HEK293 (cell line): ENCODE measurements at regions not wholly inside any gene's neighbourhood (a gene's known extent, or its start where the extent isn't known, plus 50 kb on each side); places are given as distances from the start of the nearest gene placed in this dataset.

ENCODE experiments used
- CTCF ChIP-seq: fragments of 450-650 bp; formaldehyde crosslinking; IDR thresholded peaks from 2 replicates; pipeline ENCODE4 v1.5.1; 2016; ENCODE audit warnings: missing biosample characterization, missing genetic modification characterization
- GLI4 ChIP-seq: fragments of 450-650 bp; formaldehyde crosslinking; IDR thresholded peaks from 2 replicates; pipeline ENCODE4 v1.5.1; 2016; ENCODE audit warnings: missing biosample characterization, missing genetic modification characterization
- PRDM10 ChIP-seq: fragments of 450-650 bp; formaldehyde crosslinking; IDR thresholded peaks from 2 replicates; pipeline ENCODE4 v1.5.1; 2016; ENCODE audit warnings: missing biosample characterization, missing genetic modification characterization
- SALL2 ChIP-seq: fragments of 450-650 bp; formaldehyde crosslinking; IDR thresholded peaks from 2 replicates; pipeline ENCODE4 v1.5.0; 2017; ENCODE audit warnings: missing biosample characterization, mild to moderate bottlenecking, missing genetic modification characterization, borderline replicate concordance
- ZNF274 ChIP-seq, 2 experiments: fragments of 200-500 bp in 1 of 2; fragments of 450-650 bp in 1 of 2; sonication (Bioruptor generic) in 1 of 2; formaldehyde crosslinking in 1 of 2; IDR thresholded peaks; 2 replicates each; pipeline versions ENCODE4 v1.5.1 to v1.6.1; 2014 to 2016; ENCODE audit warnings: borderline replicate concordance in 1 of 2, inconsistent platforms in 1 of 2, low read length in 1 of 2, missing biosample characterization in 1 of 2, missing genetic modification characterization in 1 of 2
- ZNF558 ChIP-seq: fragments of 450-650 bp; formaldehyde crosslinking; IDR thresholded peaks from 2 replicates; pipeline ENCODE4 v1.5.1; 2016; ENCODE audit warnings: missing biosample characterization, missing genetic modification characterization
- ZNF76 ChIP-seq: fragments of 450-650 bp; formaldehyde crosslinking; IDR thresholded peaks from 2 replicates; pipeline ENCODE4; 2016; ENCODE audit warnings: low read depth, missing biosample characterization, missing genetic modification characterization, borderline replicate concordance

- TF ChIP-seq ZNF274 (IDR thresholded peaks at IDR 0.05; ENCODE audit: low read length) (no peak), ZNF274 (tag by site-specific recombination; IDR thresholded peaks at IDR 0.05; ENCODE audit: borderline replicate concordance) (no peak), ZNF76 (no peak), ZNF558 (tag by site-specific recombination) (no peak), PRDM10 (no peak), CTCF (no peak), SALL2 (tag by site-specific recombination) (no peak), GLI4 (tag by site-specific recombination) (no peak)
Measured at GRCh38 chr17:71821511-71821910, 299.3 kb upstream of the SOX9 start.
